HepG2 (cell line): ENCODE measurements at regions not wholly inside any gene's neighbourhood (a gene's known extent, or its start where the extent isn't known, plus 50 kb on each side); places are given as distances from the start of the nearest gene placed in this dataset.

ENCODE experiments used
- ATAC-seq: fragments of 200-7000 bp; cut with Tn5 transposase; 3 replicates; pipeline ENCODE4 v1.9.1; 2020; ENCODE audit warnings: mild to moderate bottlenecking, moderate library complexity
- BruUV-seq: library from RNA; stranded (reverse); fragments of 400-500 nt; replicated peaks from 2 replicates; lab custom pipeline; 2021; lab: Mats Ljungman, UMichigan
- CTCF ChIA-PET: fragments of 300-600 bp; formaldehyde crosslinking; extraction: SDS; loops from one replicate; lab custom pipeline; 2021; ENCODE audit warnings: low total read pairs, inconsistent platforms, low intra/inter-chr PET ratio; lab: Yijun Ruan, JAX
- POLR2A ChIA-PET: fragments of 350-600 bp; sonication (Branson Sonifier 250); formaldehyde crosslinking; loops from one replicate; lab custom pipeline; 2020; ENCODE audit warnings: antibody characterized with exemption, inconsistent platforms; lab: Yijun Ruan, JAX
- DNase-seq: peaks from one replicate; pipeline ENCODE4 v3.0.0-alpha.2; 2015; ENCODE audit warnings: low spot score
- FAIRE-seq: peaks from 3 replicates; lab custom pipeline; 2011; peaks lifted over from hg19 to GRCh38; lab: Jason Lieb, UNC
- H2AFZ ChIP-seq: one replicate; pipeline ENCODE4 v1.6.1; 2011; ENCODE audit warnings: low read length, inconsistent platforms
- H3K27ac ChIP-seq: fragments of 300-600 bp; 3 replicates; pipeline ENCODE4 v1.8.0; 2011; ENCODE audit warnings: mixed run types, mild to moderate bottlenecking, mixed read lengths, low read length, inconsistent platforms; ENCODE audit not compliant: insufficient read depth; ENCODE audit errors: extremely low read length
- H3K27me3 ChIP-seq, 2 experiments: fragments of 200-600 bp in 1 of 2; 2 replicates in 1 of 2; 3 replicates in 1 of 2; pipeline versions ENCODE4 v1.6.0 to v1.8.0; 2011; ENCODE audit warnings: low read length in 2 of 2, mild to moderate bottlenecking in 2 of 2, moderate library complexity in 2 of 2, inconsistent platforms in 1 of 2; ENCODE audit not compliant: insufficient read depth in 2 of 2, control insufficient read depth in 1 of 2
- H3K36me3 ChIP-seq, 2 experiments: fragments of 200-600 bp in 1 of 2; replicated peaks in 1 of 2; 2 replicates in 1 of 2; 3 replicates in 1 of 2; pipeline versions ENCODE4 v1.5.1 to v1.8.0; 2011; ENCODE audit warnings: low read length in 2 of 2, inconsistent platforms in 1 of 2; ENCODE audit not compliant: insufficient read depth in 2 of 2, control insufficient read depth in 1 of 2
- H3K4me1 ChIP-seq: 2 replicates; pipeline ENCODE4 v1.5.1; 2012; ENCODE audit warnings: low read length, inconsistent platforms; ENCODE audit not compliant: insufficient read depth
- H3K4me2 ChIP-seq: 2 replicates; pipeline ENCODE4 v1.6.0; 2011; ENCODE audit warnings: low read depth, low read length, inconsistent platforms
- H3K4me3 ChIP-seq, 3 experiments: fragments of 200-600 bp in 1 of 3; sonication (generic), shearing (Covaris generic) in 1 of 3; replicated peaks in 1 of 3; 2 replicates each; pipeline ENCODE4 v1.5.1; 2011 to 2016; ENCODE audit warnings: low read length in 3 of 3, inconsistent platforms in 2 of 3, low read depth in 2 of 3, mild to moderate bottlenecking in 2 of 3, control low read depth in 1 of 3, mixed read lengths in 1 of 3; ENCODE audit not compliant: insufficient read depth in 1 of 3
- H3K79me2 ChIP-seq: one replicate; pipeline ENCODE4 v1.6.1; 2011; ENCODE audit warnings: low read length, inconsistent platforms; ENCODE audit not compliant: insufficient read depth
- H3K9ac ChIP-seq: 2 replicates; pipeline ENCODE4 v1.6.0; 2011; ENCODE audit warnings: mild to moderate bottlenecking, low read depth, low read length, inconsistent platforms; ENCODE audit not compliant: insufficient read depth
- H3K9me3 ChIP-seq: 2 replicates; pipeline ENCODE4 v1.5.1; 2012; ENCODE audit warnings: mild to moderate bottlenecking, low read length
- H4K20me1 ChIP-seq: 2 replicates; pipeline ENCODE4 v1.6.0; 2011; ENCODE audit warnings: inconsistent platforms, mild to moderate bottlenecking, low read length, moderate library complexity; ENCODE audit not compliant: insufficient read depth
- EEA1 ChIP-seq: sonication (generic); formaldehyde crosslinking; IDR thresholded peaks from 2 replicates; pipeline ENCODE4 v1.5.1; 2020; ENCODE audit warnings: mild to moderate bottlenecking, missing genetic modification reagents, borderline replicate concordance
- MAFF ChIP-seq: IDR thresholded peaks from 2 replicates; pipeline ENCODE4 v1.6.1; 2011; ENCODE audit warnings: low read depth, low read length, improper control_type of control experiment
- MAFK ChIP-seq, 2 experiments: IDR thresholded peaks in 1 of 2; conservative IDR thresholded peaks in 1 of 2; 2 replicates each; pipeline ENCODE4 v1.6.1; 2011; ENCODE audit warnings: improper control_type of control experiment in 2 of 2, low read length in 2 of 2
- RBAK ChIP-seq: sonication (generic); formaldehyde crosslinking; IDR thresholded peaks from 2 replicates; pipeline ENCODE4 v1.5.1; 2020; ENCODE audit warnings: mild to moderate bottlenecking, missing genetic modification reagents
- REST ChIP-seq, 2 experiments: IDR thresholded peaks; 2 replicates each; pipeline ENCODE4 v1.6.1; 2011 to 2012; ENCODE audit warnings: low read length in 2 of 2, borderline replicate concordance in 1 of 2, low read depth in 1 of 2, mild to moderate bottlenecking in 1 of 2, moderate library complexity in 1 of 2
- ZNF282 ChIP-seq: fragments of 450-650 bp; IDR thresholded peaks from 2 replicates; pipeline ENCODE4 v1.6.1; 2018; ENCODE audit not compliant: partially characterized antibody
- ZNF83 ChIP-seq: sonication (generic); formaldehyde crosslinking; IDR thresholded peaks from 2 replicates; pipeline ENCODE4 v1.4.0; 2020; ENCODE audit warnings: missing genetic modification reagents, mild to moderate bottlenecking, borderline replicate concordance
- WGBS: methylation state at CpG from one replicate; pipeline ENCODE4 v1.1.6; 2017; ENCODE audit warnings: low lambda C conversion rate; 5-methylcytosine and 5-hydroxymethylcytosine counted together
- in situ Hi-C: cut with HindIII; loops from 2 replicates; pipeline ENCODE4 v1.10.0; 2017; ENCODE audit warnings: low pct_unique_long_range_greater_than_20kb; ENCODE audit not compliant: extremely low pct_ligation_motif_present
- intact Hi-C: fragments of 100-400 bp; cut with micrococcal nuclease; formaldehyde crosslinking; loops from one replicate; pipeline ENCODE4 v1.10.0; 2022; ENCODE audit not compliant: unreplicated experiment

GRCh38 chr12:125406131-125406530 is 340.9 kb downstream of the AACS start (continued):
- no peak for TF ChIP-seq REST (IDR thresholded peaks at IDR 0.05; ENCODE audit: borderline replicate concordance in 1 of 2, low read depth in 1 of 2, low read length in 2 of 2)

- Histone ChIP-seq H3K4me3 (no peak overlapping the region), H3K9me3 (no peaks in the 10 kb centered on the region), H4K20me1 (no peaks in the 10 kb centered on the region), H2AFZ (no peak overlapping the region), H3K4me1 (no peaks in the 10 kb centered on the region), H3K27ac (no peak overlapping the region), H3K27me3 (peaks cover 0 to 1% of the 10 kb centered on the region in 2 experiments; a peak in 1 of 5 replicates), H3K79me2 (no peaks in the 10 kb centered on the region), H3K9ac (no peak overlapping the region), H3K36me3 (no peaks in the 10 kb centered on the region), H3K4me2 (no peak overlapping the region)
- ATAC-seq (no peak), FAIRE-seq (no peak), DNase-seq (no peak)
- no TSS peak for BruUV-seq
- CTCF ChIA-PET = no interaction called here
- intact Hi-C loops (no loop called here), in situ Hi-C loops (no loop called here)
- WGBS = 0% methylated on average over 3 of the region's 3 CpGs
- TF ChIP-seq ZNF282 = no peak
- no peak for TF ChIP-seq ZNF83 (CRISPR knock-in tag)
- peak; percentile 45 to 85; a peak in 3 of 4 replicates for TF ChIP-seq MAFK (conservative IDR thresholded peaks at IDR 0.05 in 1 of 2, IDR thresholded peaks at IDR 0.05 in 1 of 2; ENCODE audit: low read length in 2 of 2)
- no peak for TF ChIP-seq RBAK
- TF ChIP-seq MAFF = peak; percentile 66
- TF ChIP-seq EEA1 (CRISPR knock-in tag) = no peak
- POLR2A ChIA-PET = no interaction called here
These were observed 343.5 kb downstream of the AACS start for GRCh38 chr12:125408718-125409117.
